K562 (cell line): ENCODE measurements at regions not wholly inside any gene's neighbourhood (a gene's known extent, or its start where the extent isn't known, plus 50 kb on each side); places are given as distances from the start of the nearest gene placed in this dataset.

Source experiments
- ATAC-seq: fragments of 200-7000 bp; cut with Tn5 transposase; 3 replicates; pipeline ENCODE4 v1.9.1; 2020; ENCODE audit warnings: moderate library complexity
- BruUV-seq: library from RNA; stranded (reverse); fragments of 400-500 nt; replicated peaks from 2 replicates; lab custom pipeline; 2021; lab: Mats Ljungman, UMichigan
- CTCF ChIA-PET: fragments of 300-600 bp; formaldehyde crosslinking; extraction: SDS; loops from one replicate; lab custom pipeline; 2021; ENCODE audit warnings: low intra/inter-chr PET ratio; lab: Yijun Ruan, JAX
- POLR2A ChIA-PET: fragments of 300-600, 350-650 bp; sonication (Branson Sonifier 250); formaldehyde crosslinking; extraction: SDS; loops from one replicate; lab custom pipeline; 2021; ENCODE audit warnings: antibody characterized with exemption, inconsistent platforms; lab: Yijun Ruan, JAX
- DNase-seq, 4 experiments: peaks; one replicate each; pipeline versions ENCODE4 v3.0.0 to v3.0.0-alpha.2; 2011 to 2018; ENCODE audit warnings: low spot score in 3 of 4, mixed read lengths in 3 of 4; ENCODE audit errors: extremely low read depth in 1 of 4
- FAIRE-seq: peaks from 2 replicates; lab custom pipeline; 2011; peaks lifted over from hg19 to GRCh38; lab: Jason Lieb, UNC
- H2AFZ ChIP-seq: 2 replicates; pipeline ENCODE4 v1.6.0; 2011; ENCODE audit warnings: low read depth, low read length, control low read depth, inconsistent platforms
- H3K27ac ChIP-seq: fragments of 200-600 bp; 3 replicates; pipeline ENCODE4 v1.8.0; 2011; ENCODE audit warnings: low read depth, mild to moderate bottlenecking, control low read depth, inconsistent platforms, low read length, moderate library complexity, mixed read lengths; ENCODE audit errors: extremely low read depth
- H3K27me3 ChIP-seq, 2 experiments: fragments of 300-600 bp in 1 of 2; 2 replicates in 1 of 2; 3 replicates in 1 of 2; pipeline versions ENCODE4 v1.6.0 to v1.8.0; 2011; ENCODE audit warnings: inconsistent platforms in 2 of 2, low read length in 2 of 2, mild to moderate bottlenecking in 1 of 2, mixed read lengths in 1 of 2, moderate library complexity in 1 of 2; ENCODE audit not compliant: control insufficient read depth in 2 of 2, insufficient read depth in 2 of 2
- H3K36me3 ChIP-seq: fragments of 300-600 bp; 3 replicates; pipeline ENCODE4 v1.8.0; 2011; ENCODE audit warnings: mild to moderate bottlenecking, low read length, inconsistent platforms; ENCODE audit not compliant: control insufficient read depth, insufficient read depth
- H3K4me1 ChIP-seq, 2 experiments: fragments of 200-600 bp in 1 of 2; replicated peaks in 1 of 2; 2 replicates in 1 of 2; 3 replicates in 1 of 2; pipeline versions ENCODE4 v1.5.1 to v1.8.0; 2011; ENCODE audit warnings: inconsistent platforms in 2 of 2, low read length in 2 of 2, mild to moderate bottlenecking in 1 of 2, mixed read lengths in 1 of 2, moderate library complexity in 1 of 2; ENCODE audit not compliant: control insufficient read depth in 2 of 2, insufficient read depth in 2 of 2
- H3K4me2 ChIP-seq: 2 replicates; pipeline ENCODE4 v1.6.1; 2011; ENCODE audit warnings: low read length, control low read depth, inconsistent platforms, mixed read lengths; ENCODE audit not compliant: insufficient read depth
- H3K4me3 ChIP-seq: fragments of 200-600 bp; sonication (generic), shearing (Covaris generic); 2 replicates; pipeline ENCODE4 v1.5.1; 2016; ENCODE audit warnings: control low read depth, inconsistent platforms
- H3K79me2 ChIP-seq: fragments of 200-600 bp; 3 replicates; pipeline ENCODE4 v1.8.0; 2011; ENCODE audit warnings: low read length, inconsistent platforms; ENCODE audit not compliant: control insufficient read depth, insufficient read depth
- H3K9ac ChIP-seq, 2 experiments: 2 replicates each; pipeline versions ENCODE4 v1.6.0 to v1.6.1; 2011; ENCODE audit warnings: low read depth in 2 of 2, low read length in 2 of 2, control low read depth in 1 of 2, inconsistent platforms in 1 of 2, mild to moderate bottlenecking in 1 of 2, mixed read lengths in 1 of 2; ENCODE audit not compliant: insufficient read depth in 1 of 2
- H3K9me1 ChIP-seq: one replicate; pipeline ENCODE4 v1.6.0; 2011; ENCODE audit warnings: inconsistent platforms, mild to moderate bottlenecking, low read length, moderate library complexity; ENCODE audit not compliant: control insufficient read depth, insufficient read depth
- H3K9me3 ChIP-seq: replicated peaks from 2 replicates; pipeline ENCODE4 v1.5.1; 2011; ENCODE audit warnings: low read depth, low read length, inconsistent platforms; ENCODE audit not compliant: control insufficient read depth, insufficient read depth
- H4K20me1 ChIP-seq: replicated peaks from 2 replicates; pipeline ENCODE4 v1.6.1; 2011; ENCODE audit warnings: low read length, inconsistent platforms, mixed read lengths; ENCODE audit not compliant: control insufficient read depth, insufficient read depth
- EHMT2 ChIP-seq: fragments of 450-650 bp; IDR thresholded peaks from 2 replicates; pipeline ENCODE4 v1.6.1; 2018; ENCODE audit warnings: antibody characterized with exemption
- EZH2 ChIP-seq: IDR thresholded peaks from 2 replicates; pipeline ENCODE4 v1.6.1; 2012; ENCODE audit warnings: low read depth, mild to moderate bottlenecking, inconsistent platforms, low read length, borderline replicate concordance
- FOXJ2 ChIP-seq: fragments of 200-800 bp; sonication (Bioruptor generic); IDR thresholded peaks from 2 replicates; pipeline ENCODE4 v1.6.1; 2016; ENCODE audit warnings: missing genetic modification characterization, missing compliant biosample characterization
- GATAD2B ChIP-seq: fragments of 450-650 bp; IDR thresholded peaks from 2 replicates; pipeline ENCODE4 v1.6.1; 2017; ENCODE audit warnings: mild to moderate bottlenecking, borderline replicate concordance
- HNRNPL ChIP-seq: fragments of 200-400 bp; formaldehyde crosslinking; IDR thresholded peaks from 2 replicates; pipeline ENCODE4 v1.6.1; 2017; ENCODE audit warnings: low read depth, mild to moderate bottlenecking, low read length
- MAFK ChIP-seq: IDR thresholded peaks from 2 replicates; pipeline ENCODE4 v1.6.1; 2011; ENCODE audit warnings: low read length, improper control_type of control experiment
- MTA2 ChIP-seq: fragments of 450-650 bp; IDR thresholded peaks from 2 replicates; pipeline ENCODE4 v1.6.1; 2016; ENCODE audit warnings: low read depth
- SNRNP70 ChIP-seq: fragments of 200-400 bp; formaldehyde crosslinking; optimal IDR thresholded peaks from 2 replicates; pipeline ENCODE3; 2017; ENCODE audit warnings: low read depth, low read length
- TBP ChIP-seq: optimal IDR thresholded peaks from 2 replicates; pipeline ENCODE3; 2011; ENCODE audit warnings: low read depth, low read length, improper control_type of control experiment
- ZNF780A ChIP-seq: fragments of 250-450 bp; sonication (Bioruptor Pico); IDR thresholded peaks from 2 replicates; pipeline ENCODE4 v1.5.0; 2021; ENCODE audit warnings: mild to moderate bottlenecking
- WGBS: fragments of 100-300 bp; shearing (Covaris generic); methylation state at CpG from one replicate; pipeline ENCODE4 v1.1.6; 2016; ENCODE audit warnings: low coverage, mixed read lengths; ENCODE audit not compliant: insufficient coverage; ENCODE audit errors: missing lambda C conversion rate; 5-methylcytosine and 5-hydroxymethylcytosine counted together
- in situ Hi-C: fragments of 300-500 bp; cut with MboI; formaldehyde crosslinking; loops from 4 replicates; pipeline ENCODE4 v1.15.0; 2018; ENCODE audit warnings: inconsistent platforms, mixed read lengths
- intact Hi-C: fragments of 100-400 bp; cut with micrococcal nuclease; formaldehyde crosslinking; loops from 2 replicates; pipeline ENCODE4 v1.14.2; 2022
- TF ChIP-seq, protein P1 (sequence below): fragments of 450-650 bp; formaldehyde crosslinking; IDR thresholded peaks from 2 replicates; pipeline ENCODE4 v1.4.0; 2020; ENCODE audit warnings: mild to moderate bottlenecking, moderate library complexity
- TF ChIP-seq, protein P2 (sequence below): sonication (generic); formaldehyde crosslinking; IDR thresholded peaks from 2 replicates; pipeline ENCODE4 v1.8.1; 2023; ENCODE audit warnings: mild to moderate bottlenecking, missing genetic modification reagents, moderate library complexity

DNA sequence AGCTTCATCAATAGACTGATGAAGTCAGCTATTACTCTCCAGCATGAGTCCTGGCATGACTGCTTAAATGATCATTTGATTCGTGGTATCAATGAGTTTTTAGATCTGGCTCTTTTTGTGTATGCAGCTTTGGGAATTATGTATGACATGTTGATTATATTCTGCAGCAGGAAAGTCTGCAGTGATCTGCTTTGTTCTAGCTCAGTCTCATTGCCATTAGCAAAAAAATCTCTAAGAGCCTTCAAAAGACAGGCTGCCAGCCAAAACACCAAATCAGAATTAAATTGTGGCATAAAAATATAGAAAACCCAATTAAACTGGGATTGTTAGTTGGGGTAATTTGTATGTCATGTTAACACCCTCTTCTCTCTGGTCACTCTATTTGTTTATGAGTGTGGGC lies 1021.0 kb upstream of the SEMA6D start:
- H4K20me1 ChIP-seq: no peaks in the 10 kb centered on the region
- CTCF ChIA-PET: no interaction called here
- no peak for TF ChIP-seq EZH2
- TF ChIP-seq, protein P1, sequence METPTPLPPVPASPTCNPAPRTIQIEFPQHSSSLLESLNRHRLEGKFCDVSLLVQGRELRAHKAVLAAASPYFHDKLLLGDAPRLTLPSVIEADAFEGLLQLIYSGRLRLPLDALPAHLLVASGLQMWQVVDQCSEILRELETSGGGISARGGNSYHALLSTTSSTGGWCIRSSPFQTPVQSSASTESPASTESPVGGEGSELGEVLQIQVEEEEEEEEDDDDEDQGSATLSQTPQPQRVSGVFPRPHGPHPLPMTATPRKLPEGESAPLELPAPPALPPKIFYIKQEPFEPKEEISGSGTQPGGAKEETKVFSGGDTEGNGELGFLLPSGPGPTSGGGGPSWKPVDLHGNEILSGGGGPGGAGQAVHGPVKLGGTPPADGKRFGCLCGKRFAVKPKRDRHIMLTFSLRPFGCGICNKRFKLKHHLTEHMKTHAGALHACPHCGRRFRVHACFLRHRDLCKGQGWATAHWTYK: no peak
- TF ChIP-seq SNRNP70: no peak
- TF ChIP-seq, protein P2, sequence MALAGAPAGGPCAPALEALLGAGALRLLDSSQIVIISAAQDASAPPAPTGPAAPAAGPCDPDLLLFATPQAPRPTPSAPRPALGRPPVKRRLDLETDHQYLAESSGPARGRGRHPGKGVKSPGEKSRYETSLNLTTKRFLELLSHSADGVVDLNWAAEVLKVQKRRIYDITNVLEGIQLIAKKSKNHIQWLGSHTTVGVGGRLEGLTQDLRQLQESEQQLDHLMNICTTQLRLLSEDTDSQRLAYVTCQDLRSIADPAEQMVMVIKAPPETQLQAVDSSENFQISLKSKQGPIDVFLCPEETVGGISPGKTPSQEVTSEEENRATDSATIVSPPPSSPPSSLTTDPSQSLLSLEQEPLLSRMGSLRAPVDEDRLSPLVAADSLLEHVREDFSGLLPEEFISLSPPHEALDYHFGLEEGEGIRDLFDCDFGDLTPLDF (CRISPR knock-in tag): no peak
- no peak for TF ChIP-seq FOXJ2 (tag)
- TF ChIP-seq GATAD2B: no peak
- TF ChIP-seq MAFK: no peak
- no peak for TF ChIP-seq TBP
- no peak for TF ChIP-seq EHMT2
- TF ChIP-seq ZNF780A (CRISPR knock-in tag): no peak
- no peak for TF ChIP-seq MTA2
- no peak for TF ChIP-seq HNRNPL

More for the DNA sequence above, 1021.0 kb upstream of the SEMA6D start:
- no peak overlapping the region for H3K4me2 ChIP-seq
- H3K4me1 ChIP-seq: no peaks in the 10 kb centered on the region
- POLR2A ChIA-PET: interaction anchor here (1.1 kb wide), 1 partner anchor 10 kb away, joined by 3 read pairs; no protein-coding TSS in a partner anchor
- no peak overlapping the region for H3K4me3 ChIP-seq
- intact Hi-C loops (no loop called here), in situ Hi-C loops (no loop called here)
- H3K9me1 ChIP-seq: no peaks in the 10 kb centered on the region
- H3K27ac ChIP-seq: no peak overlapping the region
- ATAC-seq (no peak), FAIRE-seq (no peak), DNase-seq (no peak)
- WGBS: 0% methylated on average over 1 of the region's 1 CpG
- BruUV-seq: no TSS peak
- no peaks in the 10 kb centered on the region for H3K27me3 ChIP-seq
- H3K9ac ChIP-seq: no peak overlapping the region
- H3K79me2 ChIP-seq: no peaks in the 10 kb centered on the region
- no peak overlapping the region for H2AFZ ChIP-seq
- no peaks in the 10 kb centered on the region for H3K36me3 ChIP-seq
- peaks cover 1% of the 10 kb centered on the region; the same call in 1 of the 2 replicates for H3K9me3 ChIP-seq
